Fibroblast of villous mesenchyme (primary cell): ENCODE measurements at regions not wholly inside any gene's neighbourhood (a gene's known extent, or its start where the extent isn't known, plus 50 kb on each side); places are given as distances from the start of the nearest gene placed in this dataset.
"Not testable (repeated sequence)": the region's sequence is repeated elsewhere in the genome, so short reads cannot be mapped to it uniquely, and the experiment has no call there.

ENCODE experiments used
- DNase-seq: peaks from one replicate; pipeline ENCODE4 v3.0.0-alpha.2; 2010; ENCODE audit warnings: low read depth
- H3K4me3 ChIP-seq: 2 replicates; pipeline ENCODE4 v1.5.1; 2011; ENCODE audit warnings: low read depth, mild to moderate bottlenecking, low read length
- CTCF ChIP-seq: IDR thresholded peaks from 2 replicates; pipeline ENCODE4 v1.5.1; 2012; ENCODE audit warnings: low read depth, mild to moderate bottlenecking, low read length; ENCODE audit not compliant: insufficient read depth

GRCh38 chr17:62322313-62322712, 58.0 kb upstream of the EFCAB3 start:
- no peak overlapping the region for H3K4me3 ChIP-seq
- TF ChIP-seq CTCF = no peak
- no peak for DNase-seq

- H3K4me3 ChIP-seq = no peak overlapping the region
- TF ChIP-seq CTCF = no peak
- DNase-seq = peak; percentile 72
Observed at GRCh38 chr17:62321451-62321850, 58.9 kb upstream of the EFCAB3 start.

- TF ChIP-seq CTCF = no peak
- no peak overlapping the region for H3K4me3 ChIP-seq
- DNase-seq = no peak
Observed at GRCh38 chr17:62319846-62320245, 60.5 kb upstream of the EFCAB3 start.

GRCh38 chr17:62309396-62309795, 71.0 kb upstream of the EFCAB3 start:
- no peak for TF ChIP-seq CTCF
- H3K4me3 ChIP-seq = no peak overlapping the region
- DNase-seq = no peak

- H3K4me3 ChIP-seq = no peak overlapping the region
- no peak for TF ChIP-seq CTCF
- DNase-seq = no peak
Observed at GRCh38 chr17:62307196-62307595, 73.2 kb upstream of the EFCAB3 start.

DNA sequence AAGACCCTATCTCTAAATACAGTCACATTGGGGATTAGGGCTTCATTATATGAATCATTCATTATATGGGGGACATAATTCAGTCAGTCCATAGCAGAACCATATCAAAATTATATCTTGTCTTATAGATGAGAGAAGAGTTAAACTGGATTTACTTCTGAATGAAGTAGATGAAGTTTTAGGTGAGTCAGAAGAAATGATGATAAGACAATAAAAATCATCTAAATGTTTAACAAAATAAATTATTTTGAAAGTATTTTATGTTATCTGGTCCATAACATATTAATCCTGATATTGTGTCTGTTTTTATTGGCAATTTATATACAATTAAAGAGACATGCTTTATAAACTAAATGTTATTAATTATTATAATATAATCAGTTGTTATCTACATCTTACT, 76.9 kb upstream of the EFCAB3 start:
- TF ChIP-seq CTCF = no peak
- H3K4me3 ChIP-seq = no peak overlapping the region
- DNase-seq = no peak

DNA sequence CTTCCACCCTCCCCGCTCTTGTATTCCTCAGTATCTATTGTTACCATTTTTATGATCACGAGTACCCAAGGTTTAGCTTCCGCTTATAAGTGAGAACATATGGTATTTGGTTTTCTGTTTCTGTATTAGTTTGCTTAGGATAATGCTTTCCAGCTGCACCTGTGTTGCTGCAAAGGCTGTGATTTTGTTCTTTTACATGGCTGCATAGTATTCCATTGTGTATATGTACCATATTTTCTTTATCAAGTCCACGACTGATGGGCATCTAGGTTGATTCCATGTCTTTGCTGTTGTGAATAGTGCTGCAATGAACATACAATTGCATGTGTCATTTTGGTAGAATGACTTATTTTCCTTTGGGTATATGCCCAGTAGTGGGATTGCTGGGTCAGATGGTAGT, 79.7 kb upstream of the EFCAB3 start:
- DNase-seq = no peak
- TF ChIP-seq CTCF = no peak
- H3K4me3 ChIP-seq = no peak overlapping the region

DNA sequence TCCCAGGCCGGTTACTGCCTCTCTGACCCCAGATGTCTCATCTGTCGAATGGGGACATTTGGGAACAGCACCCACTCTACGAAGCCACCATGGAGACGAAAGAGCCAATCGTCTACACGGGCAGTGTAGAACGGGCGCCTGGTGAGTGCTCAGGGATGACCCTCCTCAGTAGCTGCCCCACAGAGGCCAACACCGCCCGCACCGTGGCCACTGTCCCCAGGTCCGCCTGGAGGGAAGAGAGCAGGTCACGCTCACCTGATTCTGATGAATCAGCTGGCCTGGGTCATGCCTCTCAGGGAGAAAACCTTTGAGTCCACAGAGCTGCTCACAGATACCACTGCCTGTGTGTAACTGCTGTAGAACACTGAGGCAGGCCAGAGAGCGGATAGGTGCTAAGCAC, 105.1 kb upstream of the EFCAB3 start:
- H3K4me3 ChIP-seq, DNase-seq: not testable (repeated sequence)

GRCh38 chr17:62268361-62268760, 112.0 kb upstream of the EFCAB3 start:
- not testable (repeated sequence) for DNase-seq, H3K4me3 ChIP-seq

DNA sequence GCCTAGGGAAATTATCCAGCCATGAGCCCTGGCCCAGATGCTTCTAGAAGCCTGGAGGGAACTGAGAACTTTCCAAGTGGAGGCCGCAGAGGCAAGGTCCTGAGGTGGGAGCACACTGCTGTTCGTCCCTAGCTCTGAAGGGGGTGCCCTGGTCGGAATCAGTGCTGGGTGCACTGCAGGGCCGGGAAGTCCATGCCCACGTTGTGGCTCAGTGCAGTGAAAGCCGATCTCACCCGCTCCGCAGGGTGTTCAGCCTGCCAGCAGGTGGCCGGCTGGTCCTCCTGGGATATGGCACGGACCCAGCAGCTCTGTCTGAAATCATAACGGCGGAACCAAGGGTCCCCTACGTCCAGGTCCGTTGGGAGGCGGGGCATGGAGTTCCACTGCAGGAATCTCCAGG, 115.4 kb upstream of the EFCAB3 start:
- not testable (repeated sequence) for DNase-seq, H3K4me3 ChIP-seq

DNA sequence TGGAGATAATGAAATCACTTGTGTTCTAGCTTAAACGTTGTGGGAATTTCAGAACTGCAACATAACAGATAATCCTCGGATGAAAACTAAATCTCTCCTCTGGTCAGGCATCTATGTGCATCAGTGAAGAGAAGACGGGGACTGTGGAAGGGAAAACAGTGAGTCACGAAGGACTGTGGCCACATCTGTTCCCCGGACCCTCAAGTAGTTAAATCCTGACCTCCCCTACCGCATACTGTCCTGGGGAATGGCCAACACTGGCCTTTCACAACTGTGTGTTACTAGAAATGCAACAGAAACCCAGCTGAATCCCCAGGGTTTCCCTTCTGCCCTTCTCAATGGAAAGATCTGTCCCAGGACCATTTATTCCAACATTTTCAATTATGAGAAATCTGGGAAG, 124.6 kb upstream of the EFCAB3 start:
- peak; percentile 42 for DNase-seq
- not testable (repeated sequence) for H3K4me3 ChIP-seq
